GM21737 (cell line): ENCODE measurements at regions not wholly inside any gene's neighbourhood (a gene's known extent, or its start where the extent isn't known, plus 50 kb on each side); places are given as distances from the start of the nearest gene placed in this dataset.
"Not testable (repeated sequence)": the region's sequence is repeated elsewhere in the genome, so short reads cannot be mapped to it uniquely, and the experiment has no call there.

Source experiments
- ATAC-seq: cut with Tn5 transposase; IDR thresholded peaks from one replicate; pipeline ENCODE4 v1.9.1; 2021; ENCODE audit warnings: mild to moderate bottlenecking, moderate library complexity; ENCODE audit not compliant: unreplicated experiment

DNA sequence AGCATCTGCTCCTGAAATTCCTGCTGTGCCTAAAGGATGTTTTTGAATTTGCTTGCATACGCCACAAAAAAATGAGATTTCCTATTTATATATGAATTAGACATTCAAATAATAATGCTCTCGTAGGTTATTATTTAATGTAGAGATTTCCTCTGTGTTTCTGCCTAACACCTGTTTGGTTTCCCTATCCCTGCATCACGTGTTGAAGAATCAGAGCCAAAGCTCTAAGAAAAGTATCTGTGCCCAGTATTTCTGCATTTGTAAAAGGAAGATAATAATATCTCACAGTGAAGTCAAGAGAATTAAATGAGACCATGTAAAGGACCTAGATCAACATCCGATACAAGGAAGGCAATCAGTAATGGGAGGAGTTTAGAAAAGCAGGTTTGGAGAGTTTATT is 179.5 kb downstream of the HNRNPD start:
- ATAC-seq, result no peak

DNA sequence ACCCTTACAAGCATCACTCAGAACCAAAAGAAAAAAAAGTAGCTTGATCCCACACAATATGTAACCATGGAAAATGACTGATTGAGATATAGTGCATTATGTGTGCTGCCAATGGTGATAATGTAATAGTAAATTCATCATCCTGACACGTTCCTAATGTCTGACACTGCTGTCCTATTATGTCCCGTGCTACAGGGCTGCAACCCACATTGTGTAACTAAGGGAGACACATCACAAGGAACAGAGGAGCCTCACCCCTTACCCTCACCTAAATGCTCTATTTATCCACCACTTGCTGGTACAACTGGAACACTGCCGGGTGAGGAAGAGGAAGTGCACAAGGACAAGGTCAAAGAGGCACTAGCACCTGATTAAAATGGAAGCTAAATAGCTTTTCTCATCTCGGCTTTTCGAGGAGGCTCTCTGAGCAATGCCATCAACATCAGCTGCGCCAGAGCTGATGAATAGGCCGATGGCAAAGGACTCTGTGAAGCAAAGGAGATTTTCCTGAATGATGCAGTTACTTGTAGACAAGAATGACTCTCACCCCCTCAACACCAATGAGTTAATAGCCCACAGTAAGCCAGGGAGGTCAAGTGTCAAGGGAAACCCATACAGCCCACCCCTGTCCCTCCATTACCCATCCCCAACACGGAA is 181.6 kb downstream of the HNRNPD start:
- ATAC-seq, result no peak

GRCh38 chr4:82181789-82182188 is 192.0 kb downstream of the HNRNPD start:
- no peak for ATAC-seq

GRCh38 chr4:82172186-82172585 is 201.6 kb downstream of the HNRNPD start:
- ATAC-seq, result no peak

DNA sequence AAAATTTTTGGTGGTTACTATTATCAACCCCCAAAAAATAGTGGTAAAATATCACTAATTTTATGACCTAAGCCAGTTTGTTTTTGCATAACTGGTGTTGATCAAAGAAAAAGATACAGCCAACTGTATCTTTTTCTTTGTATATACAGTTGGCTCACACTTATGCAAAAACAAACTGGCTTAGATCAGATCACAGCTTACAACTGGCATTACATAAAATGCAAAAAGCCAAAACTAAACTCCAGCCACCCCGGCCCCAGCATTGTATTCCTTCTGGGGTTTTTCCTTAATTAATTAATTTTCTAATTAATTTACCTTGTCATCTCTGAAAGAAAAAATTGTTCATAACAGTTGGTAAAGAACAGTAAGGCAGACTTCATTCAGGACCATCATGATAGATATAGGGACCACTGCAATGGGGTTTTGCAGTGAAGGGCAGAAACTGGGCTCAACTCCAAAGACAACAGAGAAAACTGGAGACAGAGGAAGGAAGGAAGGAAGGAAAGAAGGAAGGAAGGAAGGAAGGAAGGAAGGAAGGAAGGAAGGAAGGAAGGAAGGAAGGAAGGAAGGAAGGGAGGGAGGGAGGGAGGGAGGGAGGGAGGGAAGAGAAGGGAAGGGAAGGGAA is 202.1 kb downstream of the HNRNPD start:
- no peak for ATAC-seq

- ATAC-seq, result no peak
These were observed 224.0 kb downstream of the HNRNPD start for GRCh38 chr4:82149750-82150149.

DNA sequence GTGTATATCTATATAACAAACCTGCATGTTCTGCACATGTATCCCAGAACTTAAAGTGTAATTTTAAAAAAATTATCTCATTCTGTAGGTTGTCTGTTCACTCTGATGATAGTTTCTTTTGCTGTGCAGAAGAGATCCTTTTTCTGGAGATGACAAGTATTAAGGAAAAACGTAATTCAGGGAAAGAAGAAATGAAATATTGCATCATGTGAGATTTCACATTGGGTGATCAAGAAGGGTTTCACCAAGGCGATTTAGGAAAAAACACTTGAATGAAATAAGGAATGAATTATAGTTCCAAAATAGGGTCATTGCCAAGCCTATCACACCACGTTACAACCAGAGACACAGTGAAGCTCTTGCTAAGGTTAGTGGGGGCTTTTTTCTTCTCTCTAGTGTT is 227.9 kb downstream of the HNRNPD start:
- no peak for ATAC-seq

DNA sequence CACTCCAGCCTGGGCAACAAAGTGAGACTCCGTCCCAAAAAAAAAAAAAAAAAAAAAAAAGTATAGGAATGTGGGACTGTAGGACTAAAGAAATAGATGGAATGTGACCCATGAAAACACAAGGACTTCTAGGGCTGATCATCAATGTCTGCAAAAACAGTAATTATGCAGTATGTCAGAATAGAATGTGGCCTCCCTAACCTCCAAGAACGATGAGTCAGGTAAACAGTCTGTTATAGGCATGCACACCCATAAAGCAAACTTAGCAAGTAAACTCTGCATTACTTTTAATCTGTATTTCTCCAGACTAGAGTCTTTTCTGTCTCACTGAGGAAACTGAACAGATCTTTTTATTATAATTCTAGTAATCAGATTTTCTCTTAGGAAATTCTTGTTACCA is 233.4 kb downstream of the HNRNPD start:
- no peak for ATAC-seq

- ATAC-seq, result no peak
These were observed 234.5 kb downstream of the HNRNPD start for GRCh38 chr4:82139287-82139686.

GRCh38 chr4:82138374-82138773 is 235.4 kb downstream of the HNRNPD start:
- ATAC-seq, result no peak

GRCh38 chr4:82136161-82136801 is 237.5 kb downstream of the HNRNPD start:
- ATAC-seq, result no peak

DNA sequence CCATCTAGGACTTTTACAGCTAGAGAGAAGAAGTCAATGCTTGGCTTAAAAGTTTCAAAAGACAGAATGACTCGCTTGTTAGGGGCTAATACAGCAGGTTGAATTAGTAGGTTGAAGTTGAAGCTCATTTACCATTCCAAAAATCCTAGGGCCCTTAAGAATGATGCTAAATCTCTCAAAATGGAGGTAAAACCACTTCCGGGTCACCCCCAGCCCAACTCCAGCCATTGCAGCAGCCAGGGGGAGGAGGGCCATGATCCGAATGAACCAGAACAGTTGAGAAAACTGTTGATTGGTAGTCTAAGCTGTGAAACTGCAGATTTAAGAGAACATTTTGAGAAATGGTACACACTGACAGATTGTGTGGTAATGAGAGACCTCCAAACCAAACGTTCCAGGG is 245.4 kb downstream of the HNRNPD start:
- no peak for ATAC-seq

DNA sequence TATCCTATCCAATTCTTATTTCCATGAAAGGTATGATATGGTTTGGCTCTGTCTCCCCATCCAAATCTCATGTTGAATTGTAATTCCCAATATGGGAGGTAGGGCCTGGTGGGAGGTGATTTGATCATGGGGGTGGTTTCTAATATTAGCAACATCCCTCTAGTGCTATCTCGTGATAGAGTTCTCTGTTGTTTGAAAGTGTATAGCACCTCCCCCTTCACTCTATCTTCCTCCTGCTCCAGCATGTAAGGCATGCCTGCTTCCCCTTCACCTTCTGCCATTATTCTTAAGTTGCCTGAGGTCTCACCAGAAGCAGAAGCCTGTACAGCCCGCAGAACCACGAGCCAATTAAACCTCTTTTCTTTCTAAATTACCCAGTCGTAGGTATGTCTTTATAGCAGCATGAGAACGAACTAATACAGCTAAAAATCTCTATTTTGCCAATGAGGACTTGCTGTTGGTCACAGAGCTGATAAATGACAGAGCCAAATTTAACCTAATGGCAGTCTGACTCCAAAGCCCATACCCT is 247.2 kb downstream of the HNRNPD start:
- no peak for ATAC-seq

- no peak for ATAC-seq
These were observed 247.9 kb downstream of the HNRNPD start for GRCh38 chr4:82125787-82126297.

DNA sequence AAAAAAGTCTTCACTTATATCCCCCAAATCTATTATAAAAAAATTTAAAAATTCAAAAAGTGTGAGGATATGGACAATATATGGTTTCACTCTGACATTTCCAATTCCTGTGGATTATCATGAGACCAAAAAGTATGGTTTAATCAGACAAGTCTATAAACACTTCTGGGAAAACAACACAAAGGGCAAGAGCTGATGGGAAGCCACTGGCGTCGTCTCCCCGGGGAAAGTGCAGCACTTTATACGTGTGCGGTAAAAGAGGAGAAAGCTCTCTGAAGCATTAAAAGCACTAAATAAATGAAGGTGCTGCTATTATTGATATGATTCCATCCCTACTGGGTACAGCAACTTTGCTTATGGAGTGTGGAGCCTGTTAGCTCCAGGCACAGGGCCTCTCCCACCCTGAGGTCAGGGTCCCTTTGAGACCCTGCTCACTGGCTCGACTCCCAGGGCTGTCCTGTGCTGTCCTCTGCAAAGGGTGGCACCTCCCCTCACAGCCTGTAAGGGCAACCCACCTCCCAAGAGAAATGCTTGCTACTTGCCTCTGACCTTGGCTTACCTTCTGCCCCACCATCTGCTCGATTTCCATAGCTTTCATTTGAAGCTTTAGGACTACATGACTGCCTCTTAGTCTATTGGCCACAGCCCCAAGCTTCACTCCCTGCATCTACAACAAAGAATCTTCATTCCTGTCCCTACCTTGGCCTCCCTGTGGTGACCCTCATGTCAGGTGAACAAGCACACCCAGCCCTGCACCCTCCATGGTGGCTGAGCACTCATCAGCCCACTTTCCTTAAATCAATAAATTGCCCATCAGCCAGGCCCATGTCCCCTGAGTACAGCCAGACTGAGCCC is 248.6 kb downstream of the HNRNPD start:
- no peak for ATAC-seq

GRCh38 chr4:82124365-82124764 is 249.4 kb downstream of the HNRNPD start:
- ATAC-seq, result no peak

DNA sequence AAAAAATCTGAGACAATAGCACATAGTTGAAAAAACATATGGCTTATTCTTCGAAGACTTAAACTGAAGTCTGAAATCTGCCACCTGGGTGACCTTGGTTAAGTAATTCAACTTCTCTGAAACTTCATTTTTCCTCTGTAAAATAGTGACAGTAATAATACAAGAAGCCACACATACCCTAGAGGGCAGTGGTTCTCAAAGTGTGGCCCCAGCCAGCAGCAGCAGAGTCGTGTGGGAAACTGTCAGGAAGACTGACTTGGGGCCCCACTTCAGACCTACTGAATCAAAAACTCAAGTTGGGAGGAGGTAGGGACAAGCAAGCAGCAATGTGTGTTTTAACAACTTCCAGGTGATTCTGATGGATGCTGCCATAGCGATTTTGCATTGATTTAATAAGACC is 249.9 kb downstream of the HNRNPD start:
- no peak for ATAC-seq

- ATAC-seq, result not testable (repeated sequence)
These were observed 258.6 kb downstream of the HNRNPD start for GRCh38 chr4:82115183-82115582.

DNA sequence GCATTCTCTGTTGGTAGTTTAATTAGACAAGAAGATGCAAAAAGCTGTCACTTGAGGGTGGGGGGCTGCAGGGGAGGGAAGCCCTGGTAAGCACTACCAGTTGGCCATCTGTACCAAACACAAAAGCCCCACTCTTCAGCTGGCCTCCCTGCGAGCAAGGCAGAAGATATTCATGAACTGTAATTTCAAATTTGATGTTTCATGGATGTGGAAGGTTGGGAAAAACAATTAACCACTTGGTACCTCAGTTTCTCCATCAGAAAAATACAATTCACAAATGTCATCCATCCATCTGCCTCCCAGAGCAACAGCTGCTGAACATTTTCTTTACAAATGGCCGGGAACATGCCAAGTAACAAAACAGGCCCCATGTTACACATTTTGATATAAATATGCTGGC is 265.3 kb downstream of the HNRNPD start:
- ATAC-seq, result no peak

DNA sequence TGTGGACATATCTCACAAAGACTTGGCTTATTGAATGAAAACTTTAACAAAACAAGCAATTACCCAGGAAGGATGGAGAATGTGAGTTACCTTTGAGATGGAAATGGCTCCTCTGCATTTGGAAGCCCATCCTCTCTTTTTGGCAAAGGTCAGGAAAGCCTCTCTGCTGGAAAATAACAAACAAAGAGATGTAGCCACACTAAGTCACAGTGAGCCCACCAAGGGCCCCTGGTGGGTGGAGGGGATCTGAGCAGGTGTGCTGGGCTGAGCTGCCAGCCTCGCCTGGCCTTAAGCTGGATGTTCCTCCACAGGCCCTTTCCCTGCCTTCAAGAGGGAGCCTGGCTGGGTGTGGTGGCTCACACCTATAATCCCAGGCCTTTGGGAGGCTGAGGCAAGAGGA is 269.2 kb downstream of the HNRNPD start:
- no peak for ATAC-seq

DNA sequence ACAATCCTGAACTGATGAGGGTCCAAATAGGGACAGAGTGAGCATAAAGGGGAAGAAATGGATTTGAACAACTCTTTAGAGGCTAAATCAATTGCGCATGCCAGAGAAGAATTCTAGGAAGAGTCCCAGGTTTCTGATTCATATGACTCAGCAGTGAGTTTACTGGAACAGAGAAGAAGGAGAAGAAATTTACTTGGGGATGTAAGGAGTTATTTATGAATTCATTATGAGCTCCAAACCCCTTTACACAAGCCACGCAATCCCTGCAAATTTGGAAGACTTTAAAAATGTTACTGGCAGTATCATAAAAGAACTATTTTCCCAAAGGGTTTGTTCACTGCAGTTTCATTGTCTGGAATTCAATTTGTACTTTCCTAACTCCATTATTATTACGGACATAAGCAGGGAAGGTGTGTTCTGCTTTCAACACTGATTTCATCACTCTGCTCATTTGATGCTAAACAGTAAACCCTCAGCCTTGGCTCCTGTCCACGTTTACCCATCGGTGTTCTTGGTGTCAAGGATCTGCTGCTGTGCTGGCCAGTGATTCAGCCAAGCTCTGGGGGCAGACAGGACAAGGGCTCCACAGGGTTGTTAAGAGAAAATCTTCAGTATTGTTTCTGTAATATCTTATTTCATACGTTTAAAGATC is 273.7 kb downstream of the HNRNPD start:
- ATAC-seq, result no peak
